ENCODE measurements at regions not wholly inside any gene's neighbourhood (a gene's known extent, or its start where the extent isn't known, plus 50 kb on each side); places are given as distances from the start of the nearest gene placed in this dataset.

DNA sequence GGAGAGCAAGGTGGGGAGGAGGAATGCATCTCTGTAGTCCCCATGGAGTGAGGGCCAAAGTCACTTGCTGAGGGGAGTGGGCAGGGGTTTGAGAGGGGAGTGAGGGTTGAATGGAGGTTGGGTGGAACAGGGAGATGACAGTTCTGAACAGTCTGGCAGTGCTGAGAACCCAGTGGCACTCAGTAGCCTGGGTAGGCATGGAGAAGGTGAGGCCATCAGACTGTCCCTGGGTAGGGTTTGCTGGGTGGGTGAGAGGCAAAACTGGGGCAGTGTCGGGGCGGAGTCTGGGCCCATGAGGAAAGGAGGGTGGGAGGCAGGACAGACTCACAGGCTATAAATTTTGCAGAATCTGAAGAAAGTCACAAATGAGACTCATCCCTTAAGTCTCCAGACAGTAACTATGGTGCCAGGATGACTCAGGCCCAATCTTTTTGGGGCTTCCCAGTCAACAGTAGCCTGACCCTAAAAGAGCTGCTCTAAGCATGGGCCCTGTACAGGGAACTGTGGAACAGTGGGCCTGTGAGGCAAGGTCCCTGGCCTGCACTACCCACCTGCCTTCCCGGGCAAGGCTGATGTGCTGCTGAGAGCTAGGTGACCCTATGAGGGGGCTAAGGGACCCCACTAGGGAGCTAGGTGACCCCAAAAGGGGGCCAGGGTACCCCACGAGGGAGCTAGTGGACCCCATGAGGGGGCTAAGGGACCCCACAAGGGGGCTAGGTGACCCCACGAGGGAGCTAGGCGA, 51.0 kb upstream of the DMRTB1 start:
- DNase-seq (ENCODE audit: low read depth) = no peak
- FAIRE-seq = no peak
- Histone ChIP-seq H3K36me3 (ENCODE audit: control insufficient read depth, insufficient read depth, low read length) (no peaks in the 10 kb centered on the region), H3K27me3 (ENCODE audit: control insufficient read depth, insufficient read depth, low read length) (peaks cover 8% of the 10 kb centered on the region), H3K4me3 (ENCODE audit: low read depth, low read length) (no peak overlapping the region)
- TF ChIP-seq, protein P1, sequence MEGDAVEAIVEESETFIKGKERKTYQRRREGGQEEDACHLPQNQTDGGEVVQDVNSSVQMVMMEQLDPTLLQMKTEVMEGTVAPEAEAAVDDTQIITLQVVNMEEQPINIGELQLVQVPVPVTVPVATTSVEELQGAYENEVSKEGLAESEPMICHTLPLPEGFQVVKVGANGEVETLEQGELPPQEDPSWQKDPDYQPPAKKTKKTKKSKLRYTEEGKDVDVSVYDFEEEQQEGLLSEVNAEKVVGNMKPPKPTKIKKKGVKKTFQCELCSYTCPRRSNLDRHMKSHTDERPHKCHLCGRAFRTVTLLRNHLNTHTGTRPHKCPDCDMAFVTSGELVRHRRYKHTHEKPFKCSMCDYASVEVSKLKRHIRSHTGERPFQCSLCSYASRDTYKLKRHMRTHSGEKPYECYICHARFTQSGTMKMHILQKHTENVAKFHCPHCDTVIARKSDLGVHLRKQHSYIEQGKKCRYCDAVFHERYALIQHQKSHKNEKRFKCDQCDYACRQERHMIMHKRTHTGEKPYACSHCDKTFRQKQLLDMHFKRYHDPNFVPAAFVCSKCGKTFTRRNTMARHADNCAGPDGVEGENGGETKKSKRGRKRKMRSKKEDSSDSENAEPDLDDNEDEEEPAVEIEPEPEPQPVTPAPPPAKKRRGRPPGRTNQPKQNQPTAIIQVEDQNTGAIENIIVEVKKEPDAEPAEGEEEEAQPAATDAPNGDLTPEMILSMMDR (IDR thresholded peaks at IDR 0.05; ENCODE audit: insufficient read depth, low read length, severe bottlenecking) = no peak

- peaks cover 8% of the 10 kb centered on the region for H3K27me3 ChIP-seq (ENCODE audit: control insufficient read depth, insufficient read depth, low read length)
- TF ChIP-seq, protein P1 (IDR thresholded peaks at IDR 0.05; ENCODE audit: insufficient read depth, low read length, severe bottlenecking) = no peak
- DNase-seq (ENCODE audit: low read depth) (no peak), FAIRE-seq (no peak)
- no peak overlapping the region for H3K4me3 ChIP-seq (ENCODE audit: low read depth, low read length)
- no peaks in the 10 kb centered on the region for H3K36me3 ChIP-seq (ENCODE audit: control insufficient read depth, insufficient read depth, low read length)
Measured at GRCh38 chr1:53408755-53409129, 50.5 kb upstream of the DMRTB1 start.

GRCh38 chr1:53409233-53409632, 50.0 kb upstream of the DMRTB1 start:
- peaks cover 8% of the 10 kb centered on the region for H3K27me3 ChIP-seq (ENCODE audit: control insufficient read depth, insufficient read depth, low read length)
- FAIRE-seq = no peak
- no peak for DNase-seq (ENCODE audit: low read depth)

More at GRCh38 chr1:53409233-53409632, 50.0 kb upstream of the DMRTB1 start:
- TF ChIP-seq, protein P1 (IDR thresholded peaks at IDR 0.05; ENCODE audit: insufficient read depth, low read length, severe bottlenecking) = no peak
- H3K36me3 ChIP-seq (ENCODE audit: control insufficient read depth, insufficient read depth, low read length) = no peaks in the 10 kb centered on the region
- no peak overlapping the region for H3K4me3 ChIP-seq (ENCODE audit: low read depth, low read length)
